ENCODE measurements at regions not wholly inside any gene's neighbourhood (a gene's known extent, or its start where the extent isn't known, plus 50 kb on each side); places are given as distances from the start of the nearest gene placed in this dataset.
A peak's percentile ranks its signal among the peaks of the same experiment; 100 is the strongest.

DNA sequence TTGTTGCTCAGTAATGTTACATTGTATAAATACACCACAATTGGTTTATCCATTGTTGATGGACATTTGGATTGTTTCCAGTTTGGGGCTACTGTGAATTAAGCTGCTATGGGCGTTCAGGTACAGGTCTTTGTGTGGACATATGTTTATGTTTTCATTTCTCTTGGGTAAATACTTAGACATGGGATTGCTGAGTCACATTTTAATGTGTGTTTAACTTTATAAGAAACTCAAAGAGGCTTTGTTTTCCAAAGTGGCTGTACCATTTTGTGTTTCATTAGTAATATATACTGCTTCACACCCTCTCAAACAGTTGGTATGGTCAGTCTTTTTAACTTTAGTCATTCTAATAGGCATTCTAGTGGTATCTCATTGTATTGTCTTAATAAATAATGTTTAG lies 225.0 kb downstream of the SPTSSA start:
- no peak for DNase-seq

- DNase-seq: no peak
Measured at GRCh38 chr14:34235643-34236300, 226.3 kb downstream of the SPTSSA start.

DNA sequence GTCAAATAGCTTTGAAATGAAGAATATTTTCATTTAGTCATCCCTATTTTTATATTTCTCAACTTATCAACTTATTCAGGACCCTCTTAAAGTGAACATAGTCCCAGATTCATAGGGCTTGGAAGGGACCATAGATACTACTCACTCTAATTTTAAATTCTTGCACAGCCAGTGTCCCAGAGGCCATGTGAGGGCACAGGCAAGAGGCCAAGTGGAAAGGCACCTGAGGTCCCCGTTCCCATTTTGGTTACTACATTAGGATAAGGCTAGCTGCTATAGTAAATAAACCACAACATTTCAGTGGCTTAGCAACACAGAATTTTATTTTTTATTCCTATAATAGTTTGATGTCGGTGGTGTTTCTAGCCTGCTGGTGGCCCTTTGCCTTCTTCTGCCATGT lies 227.8 kb downstream of the SPTSSA start:
- DNase-seq: no peak

DNA sequence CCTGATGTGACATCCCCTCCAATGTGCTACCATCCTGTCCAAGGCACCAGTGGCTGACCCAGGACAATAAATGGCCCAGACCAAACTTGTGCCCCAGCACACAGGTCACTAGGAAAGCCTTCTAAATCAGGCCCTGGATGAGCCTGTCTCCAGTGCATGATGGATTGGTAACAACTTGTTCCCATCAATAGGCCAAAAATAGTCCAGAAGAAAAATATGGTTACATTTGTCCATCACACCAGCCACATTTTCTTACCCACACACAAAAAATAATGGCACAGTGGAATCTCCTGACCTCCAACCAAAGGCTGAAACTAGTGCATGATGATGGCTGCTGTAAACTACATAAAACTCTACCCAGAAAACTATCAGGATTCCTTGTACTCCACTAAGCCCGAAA lies 228.4 kb downstream of the SPTSSA start:
- DNase-seq: no peak

GRCh38 chr14:34232790-34233189 lies 229.2 kb downstream of the SPTSSA start:
- no peak for DNase-seq

GRCh38 chr14:34231626-34232025 lies 230.4 kb downstream of the SPTSSA start:
- DNase-seq: no peak

DNA sequence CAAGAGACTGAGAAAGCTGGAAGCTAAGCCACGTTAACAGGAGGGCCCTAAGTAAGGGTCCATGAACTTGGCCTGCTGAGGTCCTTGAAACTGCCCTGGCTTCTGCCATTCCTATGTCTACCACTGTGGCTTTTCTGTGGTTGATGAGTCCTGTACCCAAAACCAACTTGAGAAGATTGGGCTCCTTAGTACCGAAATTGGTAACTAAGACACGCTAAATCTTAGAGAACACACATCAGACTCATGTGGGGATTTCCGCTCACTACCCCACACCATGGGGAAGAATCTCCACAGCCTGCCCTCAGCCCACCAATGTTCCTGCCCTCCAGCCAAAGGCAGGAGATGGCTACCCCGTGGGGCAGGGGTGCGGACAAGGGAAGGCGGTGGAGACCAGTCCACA lies 232.9 kb downstream of the SPTSSA start:
- no peak for DNase-seq

DNA sequence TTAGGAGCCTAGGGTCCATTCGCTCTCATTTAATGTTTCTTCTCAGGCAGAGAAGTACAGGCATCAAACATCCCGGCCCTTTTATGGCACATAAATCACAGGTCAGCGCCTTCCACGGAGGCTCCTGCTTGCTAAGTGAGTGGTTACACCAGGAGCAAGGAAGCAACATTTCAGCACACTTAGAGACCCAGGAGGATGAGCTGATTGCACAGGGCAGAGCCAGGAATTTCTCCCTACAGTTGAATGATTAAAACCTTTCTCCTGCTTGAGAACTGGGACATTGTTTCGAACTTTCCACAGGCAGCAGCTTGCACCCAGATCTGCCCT lies 233.4 kb downstream of the SPTSSA start:
- no peak for DNase-seq

- DNase-seq: peak; percentile 70
Measured at GRCh38 chr14:34227834-34228649, 234.0 kb downstream of the SPTSSA start.

DNA sequence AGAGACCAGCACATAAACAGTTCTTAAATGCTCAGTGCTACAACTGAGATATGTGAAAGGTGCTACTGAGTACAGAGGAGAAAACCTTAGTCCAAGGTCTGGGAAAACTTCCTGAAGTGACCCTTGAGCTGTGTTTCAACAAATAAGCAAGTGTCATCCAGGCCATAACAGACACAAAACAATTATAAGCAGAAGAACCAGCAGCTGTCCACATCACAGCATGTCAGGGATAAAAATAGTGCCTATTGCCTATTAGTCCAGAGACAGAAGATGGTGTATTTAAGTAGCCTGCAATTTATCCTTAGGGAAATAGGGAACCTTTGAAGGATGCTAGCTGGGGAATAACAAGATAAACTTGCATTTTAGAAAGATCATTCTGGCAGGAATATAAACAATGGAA lies 237.8 kb downstream of the SPTSSA start:
- DNase-seq: no peak

- no peak for DNase-seq
Measured at GRCh38 chr14:34223373-34224148, 238.5 kb downstream of the SPTSSA start.

- DNase-seq: no peak
Measured at GRCh38 chr14:34222867-34223266, 239.2 kb downstream of the SPTSSA start.

- DNase-seq: no peak
Measured at GRCh38 chr14:34222122-34222521, 239.9 kb downstream of the SPTSSA start.

- DNase-seq: no peak
Measured at GRCh38 chr14:34220921-34221320, 241.1 kb downstream of the SPTSSA start.

- no peak for DNase-seq
Measured at GRCh38 chr14:34220378-34220706, 241.7 kb downstream of the SPTSSA start.

- no peak for DNase-seq
Measured at GRCh38 chr14:34219661-34220377, 242.2 kb downstream of the SPTSSA start.

GRCh38 chr14:34218881-34219280 lies 243.2 kb downstream of the SPTSSA start:
- no peak for DNase-seq

DNA sequence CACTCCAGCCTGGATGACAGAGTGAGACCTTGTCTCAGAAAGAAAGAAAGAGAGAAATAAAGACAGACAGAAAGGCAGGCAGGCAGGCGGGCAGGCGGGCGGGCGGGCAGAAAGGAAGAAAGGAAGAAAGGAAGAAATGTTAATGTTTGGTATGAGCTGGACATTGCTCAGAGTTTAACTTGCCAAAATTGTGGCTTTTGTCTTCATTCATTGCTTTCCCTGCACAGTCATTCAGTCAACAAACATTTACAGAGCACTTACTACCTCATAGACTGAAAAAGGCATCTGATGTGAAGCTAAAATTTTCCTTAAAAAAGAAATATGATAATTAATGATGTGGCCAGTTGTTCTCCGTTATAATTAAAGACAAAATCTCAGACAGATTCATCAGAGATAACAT lies 247.1 kb downstream of the SPTSSA start:
- no peak for DNase-seq

DNA sequence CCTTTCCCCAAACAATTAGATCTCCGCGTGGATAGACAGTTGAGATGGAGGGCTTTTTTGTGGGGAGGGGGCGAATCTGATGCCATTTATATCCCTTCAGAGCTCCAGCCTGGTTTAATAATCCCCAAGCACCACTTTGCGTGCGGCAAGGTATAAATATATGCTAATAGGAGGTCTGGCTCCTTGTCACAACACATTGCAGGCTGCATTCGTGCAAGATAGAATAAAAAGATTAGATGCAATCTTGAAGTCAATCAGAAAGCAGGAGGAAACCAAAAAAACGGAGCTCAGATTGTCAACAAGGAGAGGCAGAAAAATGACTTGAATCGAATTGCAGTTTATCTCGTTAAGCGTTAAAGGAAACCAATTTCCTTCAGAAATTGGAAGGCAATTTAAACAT lies 248.7 kb downstream of the SPTSSA start:
- DNase-seq: no peak

GRCh38 chr14:34212172-34212929 lies 249.7 kb downstream of the SPTSSA start:
- no peak for DNase-seq

DNA sequence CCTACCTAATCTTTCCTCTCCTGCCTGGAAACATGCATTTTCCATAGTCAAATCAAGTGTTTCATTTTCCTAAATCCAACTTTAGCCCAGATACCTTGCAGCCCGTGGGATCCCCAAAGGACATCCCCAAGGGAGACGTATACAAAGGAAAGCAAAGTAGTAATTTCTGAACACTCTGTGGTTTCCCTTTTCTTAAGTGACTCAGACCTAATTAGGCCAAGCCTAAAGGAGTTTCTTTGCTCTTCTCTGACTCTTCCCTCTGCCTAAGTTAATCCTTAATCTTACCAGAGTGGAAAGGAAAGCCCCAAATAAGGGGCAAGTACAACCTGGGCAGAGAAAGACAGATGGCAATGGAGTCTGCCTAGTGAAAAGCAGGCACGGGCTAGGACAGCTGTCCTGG lies 250.3 kb downstream of the SPTSSA start:
- DNase-seq: no peak

GRCh38 chr14:34208532-34208931 lies 253.5 kb downstream of the SPTSSA start:
- DNase-seq: no peak

DNA sequence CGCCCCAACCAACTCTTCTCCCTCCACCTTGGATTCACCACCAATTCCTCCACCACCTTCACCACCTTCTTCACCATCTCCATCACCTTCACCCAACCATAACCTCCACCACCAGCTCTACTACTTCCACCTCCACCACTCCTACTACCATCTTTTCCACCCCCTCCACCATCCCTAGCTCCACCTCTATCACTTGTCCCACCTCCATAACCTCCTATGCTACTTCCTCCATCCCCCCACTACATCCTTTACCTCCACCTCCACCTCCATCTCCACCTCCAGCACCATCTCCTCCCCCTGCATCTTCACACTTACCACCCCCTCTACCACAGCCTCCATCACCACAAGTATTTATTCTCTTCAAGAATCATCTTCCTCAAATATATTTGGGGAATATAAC lies 254.9 kb upstream of the EGLN3 start:
- DNase-seq: no peak

Measured in NCI-H1092 (cell line).